GM18909 (cell line): ENCODE measurements at regions not wholly inside any gene's neighbourhood (a gene's known extent, or its start where the extent isn't known, plus 50 kb on each side); places are given as distances from the start of the nearest gene placed in this dataset.

Source experiments
- ATAC-seq: cut with Tn5 transposase; IDR thresholded peaks from one replicate; pipeline ENCODE4 v1.9.1; 2021; ENCODE audit warnings: mild to moderate bottlenecking; ENCODE audit not compliant: unreplicated experiment, poor library complexity

GRCh38 chr14:86532219-86532618 lies 1002.3 kb downstream of the FLRT2 start:
- ATAC-seq, result no peak

DNA sequence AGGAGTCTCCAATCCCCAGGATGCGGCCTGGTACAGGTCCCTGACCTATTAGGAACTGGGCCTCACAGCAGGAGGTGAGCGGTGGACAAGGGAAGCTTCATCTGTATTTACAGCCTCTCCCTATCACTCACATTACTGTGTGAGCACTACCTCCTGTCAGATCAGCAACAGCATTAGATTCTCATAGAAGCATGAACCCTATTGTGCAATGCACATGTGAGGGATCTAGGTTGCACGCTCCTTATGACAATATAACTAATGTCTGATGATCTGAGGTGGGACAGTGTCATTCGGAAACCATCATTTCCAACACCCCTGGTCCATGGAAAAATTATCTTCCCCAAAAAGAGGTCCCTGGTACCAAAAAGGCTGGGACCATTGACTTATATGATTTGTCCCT lies 1000.5 kb downstream of the FLRT2 start:
- no peak for ATAC-seq

GRCh38 chr14:86527312-86527711 lies 997.4 kb downstream of the FLRT2 start:
- ATAC-seq, result no peak

- no peak for ATAC-seq
These were observed 995.7 kb downstream of the FLRT2 start for GRCh38 chr14:86525673-86526072.

DNA sequence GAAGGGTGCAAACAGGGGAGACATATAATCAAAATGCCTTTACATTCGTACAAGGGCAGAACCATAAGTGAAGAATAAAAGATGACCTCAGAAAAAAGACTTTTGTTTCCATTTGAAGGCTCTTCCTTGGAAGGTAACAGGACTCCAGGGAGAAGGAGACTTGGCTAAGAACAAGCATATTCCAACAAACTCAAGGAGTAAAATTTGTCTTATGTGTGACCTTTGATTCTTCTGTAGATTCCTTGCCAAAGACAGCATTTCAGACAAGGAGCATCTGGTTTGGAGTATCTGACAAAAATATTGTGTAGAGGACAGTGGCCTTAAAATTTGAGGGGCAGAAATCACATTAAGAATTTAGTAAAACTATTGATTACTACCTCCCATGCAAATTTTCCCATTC lies 991.9 kb downstream of the FLRT2 start:
- ATAC-seq, result no peak

GRCh38 chr14:86521031-86521730 lies 991.2 kb downstream of the FLRT2 start:
- no peak for ATAC-seq

DNA sequence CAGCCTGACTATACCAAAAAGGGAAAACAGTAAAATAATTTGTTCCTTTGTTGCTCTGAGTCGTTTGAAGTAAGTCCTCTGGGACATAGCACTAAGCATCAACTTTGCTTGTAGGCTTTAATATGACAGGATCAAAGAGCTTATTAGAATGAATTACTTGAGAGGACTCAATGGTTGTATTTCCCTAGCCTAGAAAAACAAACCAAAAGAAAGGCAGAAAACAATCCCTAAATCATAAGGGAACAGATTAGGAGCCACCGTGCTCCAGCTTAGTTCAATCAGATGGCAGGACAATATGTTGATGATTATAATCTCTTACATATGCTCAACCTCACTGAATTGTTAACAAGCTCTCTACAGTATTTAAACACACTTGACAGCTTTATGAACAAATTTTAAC lies 988.4 kb downstream of the FLRT2 start:
- ATAC-seq, result no peak

- ATAC-seq, result no peak
These were observed 985.3 kb downstream of the FLRT2 start for GRCh38 chr14:86515195-86515594.

DNA sequence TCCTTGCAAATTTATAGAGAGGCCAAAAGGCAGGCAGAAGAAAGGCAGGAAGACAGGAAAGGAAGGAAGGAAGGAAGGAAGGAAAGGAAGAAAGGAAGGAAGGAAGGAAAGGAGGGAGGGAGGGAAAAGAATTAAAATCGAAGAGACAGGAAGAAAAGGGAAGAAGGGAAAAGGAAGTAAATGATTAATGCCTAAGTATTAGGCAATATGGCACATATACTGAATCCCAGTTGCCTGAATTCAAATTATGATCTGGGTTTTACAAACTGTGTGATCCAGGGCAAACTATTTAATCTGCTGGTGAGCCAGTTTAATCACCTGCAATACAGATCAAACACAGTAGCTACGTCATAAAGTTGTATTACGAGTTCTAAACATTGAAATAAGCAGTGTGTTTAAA lies 983.6 kb downstream of the FLRT2 start:
- no peak for ATAC-seq

DNA sequence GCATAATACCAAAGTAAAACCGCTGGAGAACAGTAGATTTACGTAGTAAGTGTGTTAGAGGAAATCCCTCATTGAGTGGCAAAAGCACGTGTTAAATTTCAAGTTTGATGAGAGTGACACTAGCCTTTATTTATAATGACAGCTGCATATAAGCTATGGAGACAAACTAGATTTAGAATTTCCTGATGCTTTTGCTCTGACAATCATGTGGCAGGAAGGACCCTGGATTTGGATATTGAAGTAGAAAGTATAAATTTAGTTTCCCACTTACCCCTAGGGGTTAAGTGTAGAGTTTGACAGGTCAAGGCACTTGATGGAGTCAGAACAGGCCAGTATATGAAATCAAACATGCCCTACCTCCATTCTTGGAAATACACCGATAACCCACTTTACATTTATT lies 983.1 kb downstream of the FLRT2 start:
- ATAC-seq, result no peak

- ATAC-seq, result no peak
These were observed 980.5 kb downstream of the FLRT2 start for GRCh38 chr14:86510491-86510890.

- no peak for ATAC-seq
These were observed 975.9 kb downstream of the FLRT2 start for GRCh38 chr14:86505808-86506207.

GRCh38 chr14:86501611-86502010 lies 971.7 kb downstream of the FLRT2 start:
- ATAC-seq, result no peak

GRCh38 chr14:86491743-86492142 lies 961.8 kb downstream of the FLRT2 start:
- no peak for ATAC-seq

DNA sequence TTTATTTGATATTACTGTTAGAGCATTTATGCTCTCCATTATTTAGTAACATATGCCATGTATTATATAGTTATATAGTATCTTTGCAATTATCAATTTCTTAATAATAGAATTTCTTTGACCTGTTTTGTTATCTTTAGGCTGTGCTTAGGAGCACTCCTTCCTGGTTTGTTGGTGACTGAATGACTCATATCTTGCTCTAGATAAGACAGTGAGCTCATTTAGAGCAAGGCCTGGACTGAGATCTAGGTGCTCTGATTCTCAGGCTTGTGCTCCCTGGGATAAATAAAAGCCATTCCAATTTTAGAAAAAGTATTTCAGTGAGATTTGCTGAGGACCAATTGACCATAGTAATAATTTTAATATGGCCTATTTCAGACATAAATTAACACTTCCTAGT lies 951.2 kb downstream of the FLRT2 start:
- ATAC-seq, result no peak

DNA sequence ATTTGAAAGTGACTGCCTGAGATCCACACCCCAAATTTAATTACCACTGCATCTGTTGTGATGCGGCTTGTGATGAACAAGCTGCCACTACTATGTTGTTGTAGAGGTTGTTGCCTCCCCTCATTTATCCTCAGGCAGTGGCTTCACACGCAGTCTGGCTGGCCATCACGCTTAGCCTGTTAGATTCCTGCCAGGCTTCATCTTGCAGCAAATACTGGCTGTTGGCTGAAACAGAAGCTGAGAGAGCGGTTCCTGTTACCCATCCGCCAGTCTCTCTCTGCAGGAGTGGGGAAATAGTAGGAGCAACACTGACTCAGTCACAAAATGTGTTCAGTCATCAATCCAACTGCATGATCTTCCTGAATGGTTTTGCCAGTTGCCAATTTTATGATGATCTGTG lies 934.4 kb downstream of the FLRT2 start:
- no peak for ATAC-seq

- no peak for ATAC-seq
These were observed 932.3 kb downstream of the FLRT2 start for GRCh38 chr14:86462193-86462753.

DNA sequence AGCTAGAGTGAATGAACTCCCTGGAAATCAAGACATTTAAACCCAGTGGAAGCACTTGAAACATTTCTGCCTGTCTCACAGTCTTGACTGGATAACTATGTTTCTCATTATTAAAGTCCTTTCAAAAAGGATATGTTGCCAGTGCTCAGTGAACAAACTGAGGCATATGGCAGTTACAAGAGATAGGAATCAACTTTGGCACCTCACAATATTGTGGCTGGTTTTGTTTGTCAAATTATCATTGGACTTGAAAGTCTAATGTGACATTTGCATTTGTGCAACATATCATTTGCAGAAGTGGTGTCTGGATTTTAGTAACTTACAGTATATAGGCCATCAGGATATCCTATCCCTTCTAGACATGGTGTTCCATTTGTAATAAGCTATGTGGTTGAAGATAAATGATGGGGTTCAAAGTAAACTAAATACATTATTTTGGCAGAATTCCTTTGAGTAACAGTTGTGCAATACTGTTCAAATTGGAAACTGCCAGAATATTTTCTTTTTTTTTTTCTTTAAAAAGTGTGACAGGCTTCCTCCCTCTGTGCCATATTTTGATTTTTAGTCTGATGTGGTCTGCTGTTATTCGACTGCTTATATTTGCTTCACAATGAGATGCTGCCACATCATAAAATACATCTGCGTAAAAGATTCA lies 927.7 kb downstream of the FLRT2 start:
- no peak for ATAC-seq

- ATAC-seq, result no peak
These were observed 920.1 kb downstream of the FLRT2 start for GRCh38 chr14:86450085-86450484.

DNA sequence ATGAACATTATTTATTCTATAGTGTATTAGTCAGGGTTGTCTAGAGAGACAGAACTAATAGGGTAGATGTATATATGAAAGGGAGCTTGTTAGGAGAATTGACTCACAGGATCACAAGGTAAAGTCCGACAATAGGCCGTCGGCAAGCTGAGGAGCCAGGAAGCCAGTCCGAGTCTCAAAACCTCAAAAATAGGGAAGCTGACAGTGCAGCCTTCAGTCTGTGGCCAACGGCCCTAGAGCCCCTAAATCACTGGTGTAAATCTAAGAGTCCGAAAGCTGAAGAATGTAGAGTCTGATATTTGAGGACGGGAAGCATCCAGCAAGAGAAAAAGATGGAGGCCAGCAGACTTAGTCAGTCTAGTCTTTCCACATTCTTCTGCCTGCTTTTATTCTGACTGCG lies 912.2 kb downstream of the FLRT2 start:
- no peak for ATAC-seq

GRCh38 chr14:86430853-86431252 lies 900.9 kb downstream of the FLRT2 start:
- no peak for ATAC-seq

GRCh38 chr14:86423214-86423613 lies 893.3 kb downstream of the FLRT2 start:
- ATAC-seq, result no peak
